WTC11 (cell line): ENCODE measurements at regions not wholly inside any gene's neighbourhood (a gene's known extent, or its start where the extent isn't known, plus 50 kb on each side); places are given as distances from the start of the nearest gene placed in this dataset.
A peak's percentile ranks its signal among the peaks of the same experiment; 100 is the strongest.

ENCODE experiments used
- ATAC-seq: fragments of 200-7000 bp; cut with Tn5 transposase; 2 replicates; pipeline ENCODE4 v1.10.0; 2021; ENCODE audit warnings: mild to moderate bottlenecking, moderate library complexity
- CTCF ChIA-PET: fragments of 300-600 bp; sonication (Branson Sonifier 250); formaldehyde crosslinking; loops from one replicate; lab custom pipeline; 2021; ENCODE audit warnings: antibody characterized with exemption; lab: Charles Lee
- POLR2A ChIA-PET: fragments of 350-600 bp; sonication (Branson Sonifier 250); formaldehyde crosslinking; loops from one replicate; lab custom pipeline; 2021; ENCODE audit warnings: antibody characterized with exemption; lab: Charles Lee
- DNase-seq: peaks from one replicate; pipeline ENCODE4 v3.0.0; 2021; ENCODE audit warnings: low spot score
- H3K27ac Mint-ChIP-seq: 2 replicates; pipeline ENCODE4 v1.8.0; 2021; ENCODE audit warnings: mixed read lengths
- H3K27me3 Mint-ChIP-seq: 2 replicates; pipeline ENCODE4 v1.8.0; 2021; ENCODE audit warnings: low read depth, mild to moderate bottlenecking, moderate library complexity, mixed read lengths
- H3K36me3 Mint-ChIP-seq: 2 replicates; pipeline ENCODE4 v1.8.0; 2021; ENCODE audit warnings: mixed read lengths
- H3K4me1 Mint-ChIP-seq: 2 replicates; pipeline ENCODE4 v1.8.0; 2022; ENCODE audit warnings: mixed read lengths
- H3K4me3 Mint-ChIP-seq: 2 replicates; pipeline ENCODE4 v1.8.0; 2021; ENCODE audit warnings: mild to moderate bottlenecking, moderate library complexity, mixed read lengths
- H3K9me3 Mint-ChIP-seq: 2 replicates; pipeline ENCODE4 v1.8.0; 2021; ENCODE audit warnings: mixed read lengths
- ATF1 ChIP-seq: sonication (generic); formaldehyde crosslinking; IDR thresholded peaks from 2 replicates; pipeline ENCODE4 v1.8.1; 2023; ENCODE audit warnings: mild to moderate bottlenecking, moderate library complexity, missing genetic modification reagents
- FOXJ3 ChIP-seq: sonication (generic); formaldehyde crosslinking; IDR thresholded peaks from 2 replicates; pipeline ENCODE4 v1.9.0; 2021; ENCODE audit warnings: missing genetic modification reagents, mild to moderate bottlenecking, borderline replicate concordance
- GRHL2 ChIP-seq: fragments of 250-450 bp; sonication (Bioruptor Pico); IDR thresholded peaks from 2 replicates; pipeline ENCODE4 v1.8.0; 2022; ENCODE audit warnings: mild to moderate bottlenecking, moderate library complexity; ENCODE audit not compliant: insufficient replicate concordance, severe bottlenecking
- HMGA2 ChIP-seq: fragments of 250-450 bp; sonication (Bioruptor Pico); IDR thresholded peaks from 2 replicates; pipeline ENCODE4 v1.4.0; 2021; ENCODE audit warnings: mild to moderate bottlenecking, moderate library complexity
- MXD4 ChIP-seq: fragments of 250-450 bp; sonication (Bioruptor Pico); IDR thresholded peaks from 2 replicates; pipeline ENCODE4 v1.8.0; 2021; ENCODE audit warnings: mild to moderate bottlenecking, moderate library complexity, borderline replicate concordance
- NFATC4 ChIP-seq: fragments of 250-450 bp; sonication (Bioruptor Pico); IDR thresholded peaks from 2 replicates; pipeline ENCODE4 v1.9.0; 2021; ENCODE audit warnings: mild to moderate bottlenecking
- PRRX2 ChIP-seq: fragments of 250-450 bp; sonication (Bioruptor Pico); IDR thresholded peaks from 2 replicates; pipeline ENCODE4 v1.8.0; 2021; ENCODE audit warnings: mild to moderate bottlenecking
- RORB ChIP-seq: fragments of 250-450 bp; sonication (Bioruptor Pico); IDR thresholded peaks from 2 replicates; pipeline ENCODE4 v1.9.0; 2021; ENCODE audit warnings: mild to moderate bottlenecking
- ZNF219 ChIP-seq: sonication (generic); formaldehyde crosslinking; IDR thresholded peaks from 2 replicates; pipeline ENCODE4 v1.8.0; 2023; ENCODE audit warnings: missing genetic modification reagents, mild to moderate bottlenecking, borderline replicate concordance
- ZNF263 ChIP-seq: sonication (generic); formaldehyde crosslinking; IDR thresholded peaks from 2 replicates; pipeline ENCODE4 v1.8.1; 2022; ENCODE audit warnings: low read depth, mild to moderate bottlenecking, moderate library complexity, missing genetic modification reagents
- ZNF423 ChIP-seq: fragments of 250-450 bp; sonication (Bioruptor Pico); IDR thresholded peaks from 2 replicates; pipeline ENCODE4 v2.1.2; 2022; ENCODE audit warnings: mild to moderate bottlenecking, moderate library complexity
- TF ChIP-seq, protein P1 (sequence below): fragments of 250-450 bp; sonication (Bioruptor Pico); conservative IDR thresholded peaks from 2 replicates; pipeline ENCODE4 v1.9.0; 2021; ENCODE audit warnings: mild to moderate bottlenecking
- TF ChIP-seq, protein P2 (sequence below): sonication (generic); formaldehyde crosslinking; IDR thresholded peaks from 2 replicates; pipeline ENCODE4 v1.8.1; 2022; ENCODE audit warnings: mild to moderate bottlenecking, missing genetic modification reagents, moderate library complexity, borderline replicate concordance
- TF ChIP-seq, protein P3 (sequence below): sonication (generic); formaldehyde crosslinking; conservative IDR thresholded peaks from 2 replicates; pipeline ENCODE4 v1.8.1; 2022; ENCODE audit warnings: mild to moderate bottlenecking, missing genetic modification reagents
- TF ChIP-seq, protein P4 (sequence below): sonication (generic); formaldehyde crosslinking; IDR thresholded peaks from 2 replicates; pipeline ENCODE4 v1.8.0; 2022; ENCODE audit warnings: mild to moderate bottlenecking, missing genetic modification reagents
- TF ChIP-seq, protein P5 (sequence below): sonication (generic); formaldehyde crosslinking; IDR thresholded peaks from 2 replicates; pipeline ENCODE4 v1.8.0; 2022; ENCODE audit warnings: mild to moderate bottlenecking, missing genetic modification reagents
- TF ChIP-seq, protein P6 (sequence below): sonication (generic); formaldehyde crosslinking; IDR thresholded peaks from 2 replicates; pipeline ENCODE4 v1.8.1; 2023; ENCODE audit warnings: mild to moderate bottlenecking, missing genetic modification reagents, borderline replicate concordance
- TF ChIP-seq, protein P7 (sequence below): sonication (generic); formaldehyde crosslinking; IDR thresholded peaks from 2 replicates; pipeline ENCODE4 v1.8.1; 2023; ENCODE audit warnings: mild to moderate bottlenecking, moderate library complexity, missing genetic modification reagents
- TF ChIP-seq, protein P8 (sequence below): sonication (generic); formaldehyde crosslinking; IDR thresholded peaks from 2 replicates; pipeline ENCODE4 v1.8.1; 2023; ENCODE audit warnings: mild to moderate bottlenecking, missing genetic modification reagents, moderate library complexity
- TF ChIP-seq, protein P9 (sequence below): sonication (generic); formaldehyde crosslinking; IDR thresholded peaks from 2 replicates; pipeline ENCODE4 v1.8.1; 2023; ENCODE audit warnings: mild to moderate bottlenecking, missing genetic modification reagents, moderate library complexity

DNA sequence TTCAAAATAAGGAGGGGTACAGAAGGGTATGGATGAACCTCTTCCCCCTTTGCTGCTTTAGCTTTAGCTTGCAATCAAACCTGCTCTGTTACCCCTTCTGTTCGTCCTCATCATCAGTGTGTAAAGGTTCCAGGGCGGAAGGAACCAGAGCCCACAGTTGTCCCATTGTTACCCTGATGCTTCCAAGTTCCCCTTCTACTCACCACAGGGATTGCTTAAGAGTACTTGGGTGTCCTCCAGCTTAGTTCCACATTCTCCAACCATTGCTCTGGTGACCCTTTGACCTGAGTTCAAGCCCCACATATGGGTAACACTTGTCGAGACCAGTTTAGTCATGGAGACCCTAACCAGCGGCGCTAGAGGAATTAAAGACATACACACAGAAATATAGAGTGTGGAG is 1080.1 kb upstream of the ALCAM start (continued):
- TF ChIP-seq, protein P1, sequence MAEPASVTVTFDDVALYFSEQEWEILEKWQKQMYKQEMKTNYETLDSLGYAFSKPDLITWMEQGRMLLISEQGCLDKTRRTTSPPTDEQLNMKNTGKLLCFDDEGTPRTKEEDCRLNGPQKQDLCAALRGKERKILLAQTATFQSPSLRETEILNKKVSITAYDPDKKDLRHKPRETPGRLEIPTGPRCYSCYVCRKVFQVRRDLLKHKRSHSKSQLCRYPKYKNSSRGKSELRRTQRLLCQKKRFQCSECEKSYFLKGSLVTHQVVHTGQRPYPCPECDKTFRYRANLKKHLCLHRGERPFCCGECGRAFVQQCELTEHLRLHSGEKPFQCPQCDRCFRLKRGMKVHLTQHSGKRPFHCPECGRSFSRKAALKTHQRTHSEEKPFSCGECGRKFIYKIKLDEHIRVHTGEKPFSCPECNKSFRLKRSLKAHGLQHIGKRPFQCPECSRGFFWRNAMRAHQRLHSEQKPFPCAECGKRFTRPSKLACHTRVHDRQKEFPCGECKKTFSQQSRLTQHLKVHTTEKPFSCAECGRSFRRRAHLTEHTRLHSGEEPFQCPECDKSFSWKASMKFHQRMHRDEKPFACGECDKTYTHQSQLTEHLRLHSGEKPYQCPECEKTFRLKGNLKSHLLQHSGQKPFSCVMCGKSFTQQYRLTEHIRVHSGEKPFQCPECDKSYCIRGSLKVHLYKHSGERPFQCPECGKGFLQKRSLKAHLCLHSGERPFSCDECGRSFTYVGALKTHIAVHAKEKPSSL (CRISPR knock-in tag) = no peak
- no peak for TF ChIP-seq PRRX2 (CRISPR knock-in tag)
- TF ChIP-seq, protein P2, sequence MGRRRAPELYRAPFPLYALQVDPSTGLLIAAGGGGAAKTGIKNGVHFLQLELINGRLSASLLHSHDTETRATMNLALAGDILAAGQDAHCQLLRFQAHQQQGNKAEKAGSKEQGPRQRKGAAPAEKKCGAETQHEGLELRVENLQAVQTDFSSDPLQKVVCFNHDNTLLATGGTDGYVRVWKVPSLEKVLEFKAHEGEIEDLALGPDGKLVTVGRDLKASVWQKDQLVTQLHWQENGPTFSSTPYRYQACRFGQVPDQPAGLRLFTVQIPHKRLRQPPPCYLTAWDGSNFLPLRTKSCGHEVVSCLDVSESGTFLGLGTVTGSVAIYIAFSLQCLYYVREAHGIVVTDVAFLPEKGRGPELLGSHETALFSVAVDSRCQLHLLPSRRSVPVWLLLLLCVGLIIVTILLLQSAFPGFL = no peak
- TF ChIP-seq, protein P3, sequence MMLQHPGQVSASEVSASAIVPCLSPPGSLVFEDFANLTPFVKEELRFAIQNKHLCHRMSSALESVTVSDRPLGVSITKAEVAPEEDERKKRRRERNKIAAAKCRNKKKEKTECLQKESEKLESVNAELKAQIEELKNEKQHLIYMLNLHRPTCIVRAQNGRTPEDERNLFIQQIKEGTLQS (CRISPR knock-in tag) = no peak
- TF ChIP-seq, all 79 proteins: peak for 0

DNA sequence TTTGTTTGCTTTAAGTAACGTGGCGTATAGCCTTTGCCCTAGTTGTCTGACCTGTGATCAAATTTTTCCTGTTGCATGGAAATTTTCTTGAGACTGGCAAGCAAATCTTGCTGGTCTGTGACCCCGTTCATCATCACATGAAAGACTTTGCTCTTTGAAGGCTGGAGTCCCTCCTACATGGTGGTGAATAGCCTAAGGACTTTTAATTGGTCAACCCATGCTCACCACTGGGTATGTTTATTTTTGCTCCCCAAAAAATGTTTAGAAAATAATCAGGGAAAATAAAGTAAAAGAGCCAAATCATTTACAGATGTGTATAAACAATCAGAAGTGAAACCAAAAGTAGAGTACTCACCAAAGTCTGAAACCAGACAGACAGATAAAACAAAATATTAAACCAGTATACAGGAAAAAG is 1075.3 kb upstream of the ALCAM start:
- Mint-ChIP-seq H3K27me3 (no peaks in the 10 kb centered on the region), H3K36me3 (peaks cover 25% of the 10 kb centered on the region), H3K4me3 (no peak overlapping the region), H3K27ac (peak overlapping the region; percentile 41; the same call in 1 of the 2 replicates), H3K9me3 (peaks cover 25% of the 10 kb centered on the region)
- peak; percentile 67 for ATAC-seq
- POLR2A ChIA-PET = no interaction called here
- CTCF ChIA-PET = interaction anchor here (1.3 kb wide), 1 partner anchor 169 kb away, joined by 3 read pairs; no protein-coding TSS in a partner anchor
- TF ChIP-seq MXD4 (CRISPR knock-in tag) (no peak), ZNF423 (no peak), HMGA2 (CRISPR knock-in tag) (no peak), ZNF263 (CRISPR knock-in tag) (no peak)
- TF ChIP-seq, all 79 proteins: peak for 0
- H3K4me1 Mint-ChIP-seq = peaks cover 16% of the 10 kb centered on the region
- DNase-seq = no peak

DNA sequence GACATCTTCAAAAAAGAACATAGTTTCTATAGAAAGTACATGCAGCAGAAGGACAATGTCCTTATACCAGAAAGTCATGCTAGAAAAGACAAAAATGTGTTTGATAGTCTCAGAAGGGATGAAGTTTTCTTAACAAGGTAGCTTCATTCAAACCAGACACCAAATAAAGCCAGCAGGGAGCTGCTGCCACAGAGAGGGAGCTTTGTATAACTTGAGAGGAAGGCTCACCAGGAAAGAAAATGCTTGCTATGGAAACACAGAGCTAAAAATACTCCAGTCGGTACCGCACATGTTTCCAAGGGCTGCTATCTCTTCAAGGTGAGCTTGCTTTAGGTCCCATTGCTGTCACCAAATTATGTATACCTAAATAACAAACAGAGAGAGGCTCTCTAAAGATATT is 1074.8 kb upstream of the ALCAM start:
- Mint-ChIP-seq H3K27ac (no peak overlapping the region), H3K27me3 (no peaks in the 10 kb centered on the region), H3K9me3 (peaks cover 20% of the 10 kb centered on the region), H3K4me1 (peaks cover 16% of the 10 kb centered on the region), H3K36me3 (peaks cover 21% of the 10 kb centered on the region), H3K4me3 (no peak overlapping the region)
- CTCF ChIA-PET = interaction anchor here (1.3 kb wide), 1 partner anchor 169 kb away, joined by 3 read pairs; no protein-coding TSS in a partner anchor
- peak; percentile 34; the same call in 1 of the 2 replicates for ATAC-seq
- POLR2A ChIA-PET = no interaction called here
- no peak for DNase-seq
- TF ChIP-seq ATF1 (CRISPR knock-in tag) = no peak
- TF ChIP-seq, protein P4, sequence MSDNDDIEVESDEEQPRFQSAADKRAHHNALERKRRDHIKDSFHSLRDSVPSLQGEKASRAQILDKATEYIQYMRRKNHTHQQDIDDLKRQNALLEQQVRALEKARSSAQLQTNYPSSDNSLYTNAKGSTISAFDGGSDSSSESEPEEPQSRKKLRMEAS = no peak
- TF ChIP-seq, protein P5, sequence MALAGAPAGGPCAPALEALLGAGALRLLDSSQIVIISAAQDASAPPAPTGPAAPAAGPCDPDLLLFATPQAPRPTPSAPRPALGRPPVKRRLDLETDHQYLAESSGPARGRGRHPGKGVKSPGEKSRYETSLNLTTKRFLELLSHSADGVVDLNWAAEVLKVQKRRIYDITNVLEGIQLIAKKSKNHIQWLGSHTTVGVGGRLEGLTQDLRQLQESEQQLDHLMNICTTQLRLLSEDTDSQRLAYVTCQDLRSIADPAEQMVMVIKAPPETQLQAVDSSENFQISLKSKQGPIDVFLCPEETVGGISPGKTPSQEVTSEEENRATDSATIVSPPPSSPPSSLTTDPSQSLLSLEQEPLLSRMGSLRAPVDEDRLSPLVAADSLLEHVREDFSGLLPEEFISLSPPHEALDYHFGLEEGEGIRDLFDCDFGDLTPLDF = no peak
- no peak for TF ChIP-seq GRHL2
- TF ChIP-seq, protein P6, sequence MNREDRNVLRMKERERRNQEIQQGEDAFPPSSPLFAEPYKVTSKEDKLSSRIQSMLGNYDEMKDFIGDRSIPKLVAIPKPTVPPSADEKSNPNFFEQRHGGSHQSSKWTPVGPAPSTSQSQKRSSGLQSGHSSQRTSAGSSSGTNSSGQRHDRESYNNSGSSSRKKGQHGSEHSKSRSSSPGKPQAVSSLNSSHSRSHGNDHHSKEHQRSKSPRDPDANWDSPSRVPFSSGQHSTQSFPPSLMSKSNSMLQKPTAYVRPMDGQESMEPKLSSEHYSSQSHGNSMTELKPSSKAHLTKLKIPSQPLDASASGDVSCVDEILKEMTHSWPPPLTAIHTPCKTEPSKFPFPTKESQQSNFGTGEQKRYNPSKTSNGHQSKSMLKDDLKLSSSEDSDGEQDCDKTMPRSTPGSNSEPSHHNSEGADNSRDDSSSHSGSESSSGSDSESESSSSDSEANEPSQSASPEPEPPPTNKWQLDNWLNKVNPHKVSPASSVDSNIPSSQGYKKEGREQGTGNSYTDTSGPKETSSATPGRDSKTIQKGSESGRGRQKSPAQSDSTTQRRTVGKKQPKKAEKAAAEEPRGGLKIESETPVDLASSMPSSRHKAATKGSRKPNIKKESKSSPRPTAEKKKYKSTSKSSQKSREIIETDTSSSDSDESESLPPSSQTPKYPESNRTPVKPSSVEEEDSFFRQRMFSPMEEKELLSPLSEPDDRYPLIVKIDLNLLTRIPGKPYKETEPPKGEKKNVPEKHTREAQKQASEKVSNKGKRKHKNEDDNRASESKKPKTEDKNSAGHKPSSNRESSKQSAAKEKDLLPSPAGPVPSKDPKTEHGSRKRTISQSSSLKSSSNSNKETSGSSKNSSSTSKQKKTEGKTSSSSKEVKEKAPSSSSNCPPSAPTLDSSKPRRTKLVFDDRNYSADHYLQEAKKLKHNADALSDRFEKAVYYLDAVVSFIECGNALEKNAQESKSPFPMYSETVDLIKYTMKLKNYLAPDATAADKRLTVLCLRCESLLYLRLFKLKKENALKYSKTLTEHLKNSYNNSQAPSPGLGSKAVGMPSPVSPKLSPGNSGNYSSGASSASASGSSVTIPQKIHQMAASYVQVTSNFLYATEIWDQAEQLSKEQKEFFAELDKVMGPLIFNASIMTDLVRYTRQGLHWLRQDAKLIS (CRISPR knock-in tag) = no peak
- TF ChIP-seq, protein P7, sequence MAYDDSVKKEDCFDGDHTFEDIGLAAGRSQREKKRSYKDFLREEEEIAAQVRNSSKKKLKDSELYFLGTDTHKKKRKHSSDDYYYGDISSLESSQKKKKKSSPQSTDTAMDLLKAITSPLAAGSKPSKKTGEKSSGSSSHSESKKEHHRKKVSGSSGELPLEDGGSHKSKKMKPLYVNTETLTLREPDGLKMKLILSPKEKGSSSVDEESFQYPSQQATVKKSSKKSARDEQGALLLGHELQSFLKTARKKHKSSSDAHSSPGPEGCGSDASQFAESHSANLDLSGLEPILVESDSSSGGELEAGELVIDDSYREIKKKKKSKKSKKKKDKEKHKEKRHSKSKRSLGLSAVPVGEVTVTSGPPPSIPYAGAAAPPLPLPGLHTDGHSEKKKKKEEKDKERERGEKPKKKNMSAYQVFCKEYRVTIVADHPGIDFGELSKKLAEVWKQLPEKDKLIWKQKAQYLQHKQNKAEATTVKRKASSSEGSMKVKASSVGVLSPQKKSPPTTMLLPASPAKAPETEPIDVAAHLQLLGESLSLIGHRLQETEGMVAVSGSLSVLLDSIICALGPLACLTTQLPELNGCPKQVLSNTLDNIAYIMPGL = no peak
- TF ChIP-seq RORB (CRISPR knock-in tag) = no peak
- no peak for TF ChIP-seq ZNF219 (CRISPR knock-in tag)
- TF ChIP-seq, protein P8, sequence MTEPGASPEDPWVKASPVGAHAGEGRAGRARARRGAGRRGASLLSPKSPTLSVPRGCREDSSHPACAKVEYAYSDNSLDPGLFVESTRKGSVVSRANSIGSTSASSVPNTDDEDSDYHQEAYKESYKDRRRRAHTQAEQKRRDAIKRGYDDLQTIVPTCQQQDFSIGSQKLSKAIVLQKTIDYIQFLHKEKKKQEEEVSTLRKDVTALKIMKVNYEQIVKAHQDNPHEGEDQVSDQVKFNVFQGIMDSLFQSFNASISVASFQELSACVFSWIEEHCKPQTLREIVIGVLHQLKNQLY (CRISPR knock-in tag) = no peak
- TF ChIP-seq FOXJ3 (CRISPR knock-in tag) = no peak
- TF ChIP-seq, protein P9, sequence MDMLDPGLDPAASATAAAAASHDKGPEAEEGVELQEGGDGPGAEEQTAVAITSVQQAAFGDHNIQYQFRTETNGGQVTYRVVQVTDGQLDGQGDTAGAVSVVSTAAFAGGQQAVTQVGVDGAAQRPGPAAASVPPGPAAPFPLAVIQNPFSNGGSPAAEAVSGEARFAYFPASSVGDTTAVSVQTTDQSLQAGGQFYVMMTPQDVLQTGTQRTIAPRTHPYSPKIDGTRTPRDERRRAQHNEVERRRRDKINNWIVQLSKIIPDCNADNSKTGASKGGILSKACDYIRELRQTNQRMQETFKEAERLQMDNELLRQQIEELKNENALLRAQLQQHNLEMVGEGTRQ (CRISPR knock-in tag) = no peak
- TF ChIP-seq NFATC4 = no peak
